BJ (cell line): ENCODE measurements at regions not wholly inside any gene's neighbourhood (a gene's known extent, or its start where the extent isn't known, plus 50 kb on each side); places are given as distances from the start of the nearest gene placed in this dataset.
"Not testable (repeated sequence)": the region's sequence is repeated elsewhere in the genome, so short reads cannot be mapped to it uniquely, and the experiment has no call there.

Source experiments
- CTCF ChIA-PET: fragments of 350-600 bp; formaldehyde crosslinking; extraction: SDS; loops from one replicate; lab custom pipeline; 2021; ENCODE audit warnings: antibody characterized with exemption, inconsistent platforms; lab: Yijun Ruan, JAX
- POLR2A ChIA-PET: fragments of 300-600 bp; sonication (Branson Sonifier 250); formaldehyde crosslinking; extraction: SDS; loops from one replicate; lab custom pipeline; 2021; ENCODE audit warnings: antibody characterized with exemption; lab: Charles Lee
- DNase-seq: peaks from one replicate; pipeline ENCODE4 v3.0.0-alpha.2; 2011; ENCODE audit warnings: low read depth
- H3K27me3 ChIP-seq: 2 replicates; pipeline ENCODE4 v1.6.0; 2011; ENCODE audit warnings: low read length; ENCODE audit not compliant: control insufficient read depth, insufficient read depth
- H3K36me3 ChIP-seq: 2 replicates; pipeline ENCODE4 v1.5.1; 2011; ENCODE audit warnings: low read length; ENCODE audit not compliant: control insufficient read depth, insufficient read depth
- H3K4me3 ChIP-seq: 2 replicates; pipeline ENCODE4 v1.5.1; 2011; ENCODE audit warnings: low read depth, mild to moderate bottlenecking, control low read depth, low read length

DNA sequence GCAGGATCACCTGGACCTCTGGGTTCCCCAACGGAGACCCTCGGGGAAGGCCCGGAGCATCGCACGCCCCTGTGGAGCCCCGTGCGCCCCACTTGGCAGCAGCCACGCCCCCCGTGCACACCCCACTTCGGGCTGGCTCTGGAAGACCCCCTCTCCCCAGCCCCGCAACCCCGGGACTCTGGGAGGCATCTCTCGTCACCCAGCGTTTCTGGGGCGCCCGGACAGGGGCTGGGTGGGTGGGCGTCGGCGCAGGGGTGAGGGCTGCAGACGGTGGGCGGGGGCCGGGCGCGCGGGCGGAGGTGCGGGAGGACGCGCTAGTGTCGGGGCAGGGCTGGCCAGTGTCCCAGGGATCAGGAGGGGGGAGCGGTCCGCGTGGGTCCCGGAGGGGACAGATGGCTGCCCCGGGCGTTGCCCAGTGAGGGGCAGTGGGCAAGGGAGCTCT is 2897.3 kb downstream of the RPIA start:
- H3K36me3 ChIP-seq, CTCF ChIA-PET, DNase-seq, H3K27me3 ChIP-seq, H3K4me3 ChIP-seq, POLR2A ChIA-PET: not testable (repeated sequence)

DNA sequence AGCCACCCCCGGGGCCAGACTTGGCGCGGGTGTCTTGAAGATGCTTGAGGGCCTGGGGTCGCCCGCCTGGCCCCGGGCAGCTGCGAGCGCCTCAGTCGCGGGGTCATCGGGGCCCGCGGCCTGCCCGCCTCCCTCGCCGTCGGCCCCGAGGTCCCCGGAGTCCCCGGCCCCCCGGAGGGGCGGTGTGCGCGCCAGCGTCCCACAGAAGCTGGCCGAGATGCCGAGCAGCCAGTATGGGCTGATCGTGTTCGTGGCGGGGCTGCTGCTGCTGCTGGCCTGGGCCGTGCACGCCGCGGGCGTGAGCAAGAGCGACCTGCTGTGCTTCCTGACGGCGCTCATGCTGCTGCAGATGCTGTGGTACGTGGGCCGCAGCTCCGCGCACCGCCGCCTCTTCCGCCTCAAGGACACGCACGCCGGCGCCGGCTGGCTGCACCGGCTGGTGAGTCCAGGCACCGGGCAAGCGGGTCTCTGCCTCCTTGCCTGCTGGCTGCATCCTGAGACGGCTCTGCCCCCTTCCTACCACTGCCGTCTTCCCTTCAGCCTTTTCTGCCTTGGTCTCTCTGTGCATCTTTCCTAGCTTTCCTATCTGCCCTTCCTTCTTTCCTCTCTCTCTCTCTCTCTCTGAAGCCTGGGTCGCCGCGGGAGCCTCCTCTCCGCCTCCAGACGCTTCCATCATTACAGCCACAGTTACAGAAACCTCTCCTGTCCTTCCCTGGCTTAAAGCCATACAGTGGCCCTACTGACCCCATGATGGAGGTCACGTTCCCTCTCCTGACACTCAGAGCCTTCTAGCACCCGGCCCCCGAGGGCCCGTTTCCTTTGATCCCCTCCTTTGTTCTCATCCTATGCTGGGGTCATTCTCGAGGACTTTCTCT is 2898.2 kb downstream of the RPIA start:
- H3K27me3 ChIP-seq, DNase-seq, H3K36me3 ChIP-seq, H3K4me3 ChIP-seq, CTCF ChIA-PET, POLR2A ChIA-PET: not testable (repeated sequence)

DNA sequence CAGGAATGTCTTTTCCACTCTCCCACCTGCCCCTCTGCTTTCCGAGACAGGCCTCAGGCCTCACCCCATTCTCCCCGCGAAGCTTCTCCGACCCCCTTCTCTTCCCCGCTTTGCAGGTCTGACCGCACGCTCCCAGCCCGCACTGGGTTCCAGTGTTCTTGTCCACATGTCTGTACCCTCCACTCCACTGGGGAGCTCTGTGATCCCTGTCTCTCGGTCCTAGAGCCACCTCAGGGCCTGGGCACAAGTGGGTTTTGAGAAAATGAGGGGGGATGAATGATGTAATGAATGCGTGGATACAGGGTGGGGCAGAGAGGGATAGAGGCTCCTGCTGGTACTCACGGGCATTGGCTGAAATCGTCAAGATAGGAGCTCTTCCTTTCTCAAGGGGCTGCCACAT is 2898.9 kb downstream of the RPIA start:
- H3K36me3 ChIP-seq, POLR2A ChIA-PET, DNase-seq, CTCF ChIA-PET, H3K27me3 ChIP-seq, H3K4me3 ChIP-seq: not testable (repeated sequence)

DNA sequence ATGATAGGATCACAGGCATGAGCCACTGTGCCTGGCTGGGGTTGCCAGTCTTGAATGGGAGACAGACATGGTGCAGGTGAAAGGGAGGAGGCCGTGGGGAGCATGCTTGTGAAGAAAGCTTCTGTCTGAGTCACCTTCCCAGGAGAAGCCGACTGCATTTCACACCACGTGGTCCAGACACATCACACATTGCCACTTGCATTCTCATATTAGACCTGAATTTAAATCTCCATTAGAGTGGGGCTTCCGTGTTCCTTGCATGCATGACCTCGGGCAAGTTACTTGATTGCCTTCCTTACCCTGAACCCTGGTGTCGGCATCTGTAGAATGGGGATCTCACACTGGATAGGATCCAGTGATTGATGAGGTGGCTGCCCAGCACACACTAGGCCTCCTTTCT is 2899.6 kb downstream of the RPIA start:
- CTCF ChIA-PET, DNase-seq, H3K27me3 ChIP-seq, H3K4me3 ChIP-seq, H3K36me3 ChIP-seq, POLR2A ChIA-PET: not testable (repeated sequence)

DNA sequence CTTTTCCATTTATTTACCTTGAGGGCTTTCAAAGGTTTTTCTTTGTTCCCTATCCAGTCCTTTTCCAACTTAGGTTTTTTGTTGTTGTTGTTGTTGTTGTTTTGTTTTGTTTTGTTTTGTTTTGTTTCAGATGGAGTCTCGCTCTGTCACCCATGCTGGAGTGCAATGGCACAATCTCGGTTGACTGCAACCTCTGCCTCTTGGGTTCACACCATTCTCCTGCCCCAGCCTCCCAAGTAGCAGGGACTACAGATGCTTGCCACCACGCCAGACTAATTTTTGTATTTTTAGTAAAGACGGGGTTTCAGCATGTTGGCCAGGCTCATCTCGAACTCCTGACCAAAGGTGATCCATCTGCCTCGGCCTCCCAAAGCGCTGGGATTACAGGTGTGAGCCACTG is 2906.0 kb downstream of the RPIA start:
- H3K4me3 ChIP-seq, H3K27me3 ChIP-seq, H3K36me3 ChIP-seq, POLR2A ChIA-PET, DNase-seq, CTCF ChIA-PET: not testable (repeated sequence)

DNA sequence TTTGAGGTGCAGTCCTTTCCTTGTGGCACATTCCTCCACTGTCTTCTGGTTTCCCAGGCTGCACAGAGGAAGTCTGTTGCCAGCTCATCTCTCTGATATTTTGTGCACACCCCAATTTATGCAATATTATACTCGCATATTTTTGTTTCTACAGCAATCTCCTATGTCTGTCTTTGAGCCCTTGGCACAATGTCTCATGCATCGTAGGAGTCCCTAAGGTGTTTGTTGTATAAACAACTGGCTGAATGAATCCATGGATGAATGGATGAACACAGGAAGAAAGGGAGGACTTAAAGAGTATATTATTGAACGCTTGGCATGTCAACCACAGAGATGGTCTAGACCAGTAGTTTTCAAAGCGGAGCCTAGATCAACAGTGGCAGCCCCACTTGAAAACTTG is 2907.0 kb downstream of the RPIA start:
- POLR2A ChIA-PET, DNase-seq, H3K27me3 ChIP-seq, CTCF ChIA-PET, H3K4me3 ChIP-seq, H3K36me3 ChIP-seq: not testable (repeated sequence)

DNA sequence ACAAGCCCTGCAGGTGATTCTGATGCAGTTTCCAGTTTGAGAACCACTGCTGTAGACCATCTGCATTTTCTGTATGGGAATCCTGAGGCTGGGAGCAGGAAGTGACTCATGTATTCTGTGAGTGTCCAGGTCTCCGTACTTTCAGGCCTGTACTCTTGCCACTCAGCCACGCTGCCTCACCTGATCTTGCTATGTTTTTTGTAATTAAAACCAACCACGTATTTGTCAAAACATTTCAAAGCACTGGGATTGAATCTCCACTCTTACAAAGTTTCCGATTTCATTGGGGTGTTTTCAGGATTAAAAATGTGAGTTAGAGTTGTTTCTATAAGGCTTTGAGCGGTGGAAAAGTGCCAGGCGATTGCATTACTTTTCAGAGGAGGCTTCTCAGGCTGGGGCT is 2907.5 kb downstream of the RPIA start:
- H3K4me3 ChIP-seq, H3K27me3 ChIP-seq, H3K36me3 ChIP-seq, DNase-seq, POLR2A ChIA-PET, CTCF ChIA-PET: not testable (repeated sequence)

DNA sequence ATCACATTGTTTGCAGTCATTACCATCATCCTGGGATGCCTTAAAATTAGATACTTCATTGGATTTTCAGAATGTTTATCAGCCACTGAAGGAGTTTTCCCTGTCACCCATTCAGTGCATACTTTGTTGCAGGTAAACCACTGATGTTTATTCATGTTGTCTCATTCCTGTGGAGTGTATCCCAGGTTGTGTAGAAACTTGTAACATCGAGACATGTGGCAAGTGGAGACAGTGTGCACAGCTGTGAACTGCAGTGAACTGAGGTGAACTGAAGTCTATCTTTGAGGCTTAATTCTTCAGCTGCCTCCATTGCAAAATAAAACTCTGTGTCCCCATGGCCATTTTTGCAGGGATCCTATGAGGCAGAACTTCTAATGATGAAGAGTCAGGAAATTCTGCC is 2911.4 kb downstream of the RPIA start:
- CTCF ChIA-PET: not testable (repeated sequence)

DNA sequence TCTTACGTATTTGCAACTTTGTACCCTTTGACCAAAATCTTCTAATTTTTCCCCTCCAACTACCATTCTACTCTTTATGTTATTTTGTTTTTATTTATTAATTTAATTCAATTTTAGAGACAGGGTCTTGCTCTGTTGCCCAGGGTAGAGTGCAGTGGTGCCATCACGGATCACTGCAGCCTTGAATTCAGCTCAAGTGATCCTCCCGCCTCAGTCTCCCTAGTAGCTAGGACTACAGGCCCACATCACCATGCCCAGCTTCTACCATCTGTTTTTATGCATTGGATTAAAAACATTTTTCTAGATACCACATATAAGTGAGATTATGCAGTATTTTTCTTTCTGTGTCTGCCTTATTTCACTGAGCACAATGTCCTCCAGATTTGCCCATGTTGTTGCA is 2912.5 kb downstream of the RPIA start:
- CTCF ChIA-PET, POLR2A ChIA-PET, DNase-seq, H3K4me3 ChIP-seq, H3K27me3 ChIP-seq, H3K36me3 ChIP-seq: not testable (repeated sequence)

More for the DNA sequence above, 2911.4 kb downstream of the RPIA start:
- H3K27me3 ChIP-seq, POLR2A ChIA-PET, H3K36me3 ChIP-seq, DNase-seq, H3K4me3 ChIP-seq: not testable (repeated sequence)

DNA sequence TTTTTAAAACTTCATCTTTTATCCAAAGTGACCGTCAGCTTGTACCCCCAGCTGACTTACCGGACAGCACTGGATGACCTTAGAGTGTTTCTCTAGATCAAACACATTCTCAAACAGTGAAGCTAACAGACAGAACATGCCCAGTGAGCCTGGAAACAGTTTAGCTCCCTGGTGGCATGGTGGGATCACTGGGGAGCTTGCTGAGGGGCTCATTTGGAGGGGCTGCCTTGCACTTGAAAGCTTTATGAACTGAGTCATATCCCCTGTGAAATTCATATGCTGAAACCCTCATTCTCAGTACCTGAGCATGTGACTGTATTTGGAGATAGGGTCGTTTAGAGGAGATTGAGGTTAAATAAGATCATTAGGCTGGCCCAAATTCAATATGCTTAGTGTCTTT is 2913.2 kb downstream of the RPIA start:
- H3K36me3 ChIP-seq, DNase-seq, H3K4me3 ChIP-seq, CTCF ChIA-PET, POLR2A ChIA-PET, H3K27me3 ChIP-seq: not testable (repeated sequence)

DNA sequence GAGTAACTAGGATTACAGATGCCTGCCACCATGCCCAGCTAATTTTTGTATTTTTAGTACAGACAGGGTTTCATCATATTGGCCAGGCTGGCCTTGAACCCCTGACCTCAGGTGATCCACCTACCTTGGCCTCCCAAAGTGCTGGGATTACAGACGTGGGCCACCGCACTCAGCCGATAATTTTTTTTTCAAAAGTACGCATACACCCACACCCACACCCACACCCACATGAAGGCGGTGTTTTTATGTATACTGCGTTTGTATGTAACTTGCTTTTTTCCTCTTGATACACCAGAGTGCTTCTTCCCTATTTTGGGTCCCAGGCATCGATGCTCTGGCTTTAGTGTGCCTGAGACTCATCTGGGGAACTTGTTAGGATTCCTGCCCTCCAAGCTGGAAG is 2932.3 kb downstream of the RPIA start:
- POLR2A ChIA-PET, CTCF ChIA-PET: not testable (repeated sequence)

DNA sequence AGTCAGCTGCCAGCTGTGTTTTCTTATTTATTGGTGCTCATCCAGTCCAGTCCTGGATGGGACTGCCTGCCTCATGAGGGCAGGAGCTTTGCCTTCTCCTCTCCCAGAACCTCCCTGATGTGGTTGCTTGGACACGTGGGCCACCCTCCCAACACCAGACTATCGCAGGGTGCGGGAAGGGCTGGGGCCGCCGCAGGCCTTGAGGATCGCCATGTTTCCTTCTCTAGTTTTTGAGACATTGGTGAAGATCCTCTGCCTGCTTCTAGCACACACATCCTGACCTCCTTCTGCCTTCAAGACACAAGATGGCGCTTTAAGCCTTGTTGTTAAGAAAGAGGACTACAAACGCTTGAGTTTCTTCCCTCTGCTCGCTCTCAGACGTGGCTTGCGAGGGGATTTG is 2937.0 kb downstream of the RPIA start:
- H3K36me3 ChIP-seq, POLR2A ChIA-PET, H3K27me3 ChIP-seq, DNase-seq, CTCF ChIA-PET, H3K4me3 ChIP-seq: not testable (repeated sequence)

More for the DNA sequence above, 2932.3 kb downstream of the RPIA start:
- not testable (repeated sequence) for H3K4me3 ChIP-seq, H3K27me3 ChIP-seq, H3K36me3 ChIP-seq, DNase-seq

DNA sequence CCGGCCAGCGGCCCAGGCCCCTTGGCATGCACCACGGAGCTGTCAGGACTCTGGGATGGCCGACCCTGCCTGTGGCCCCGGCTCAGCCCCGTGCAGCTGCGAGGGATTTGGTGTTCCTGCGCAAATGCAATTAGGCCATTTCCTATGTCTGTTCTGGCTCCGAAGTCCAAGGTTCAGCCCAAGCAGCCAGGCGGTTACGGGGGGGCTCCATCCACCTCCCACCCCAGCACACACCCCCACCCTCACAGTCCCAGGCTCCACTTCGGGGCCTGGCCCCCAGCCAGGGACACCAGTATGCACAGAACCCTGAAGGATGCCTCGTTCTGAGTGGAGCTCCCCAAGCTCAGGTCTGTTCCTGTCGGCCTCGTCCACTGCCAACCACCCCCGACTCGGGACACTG is 2965.7 kb downstream of the RPIA start:
- not testable (repeated sequence) for DNase-seq

More for the DNA sequence above, 2965.7 kb downstream of the RPIA start:
- H3K36me3 ChIP-seq, H3K27me3 ChIP-seq, CTCF ChIA-PET, POLR2A ChIA-PET, H3K4me3 ChIP-seq: not testable (repeated sequence)
